ENCODE measurements at regions not wholly inside any gene's neighbourhood (a gene's known extent, or its start where the extent isn't known, plus 50 kb on each side); places are given as distances from the start of the nearest gene placed in this dataset.

GRCh38 chr1:163459539-163459938, 137.8 kb downstream of the NUF2 start:
- TF ChIP-seq, protein P1, sequence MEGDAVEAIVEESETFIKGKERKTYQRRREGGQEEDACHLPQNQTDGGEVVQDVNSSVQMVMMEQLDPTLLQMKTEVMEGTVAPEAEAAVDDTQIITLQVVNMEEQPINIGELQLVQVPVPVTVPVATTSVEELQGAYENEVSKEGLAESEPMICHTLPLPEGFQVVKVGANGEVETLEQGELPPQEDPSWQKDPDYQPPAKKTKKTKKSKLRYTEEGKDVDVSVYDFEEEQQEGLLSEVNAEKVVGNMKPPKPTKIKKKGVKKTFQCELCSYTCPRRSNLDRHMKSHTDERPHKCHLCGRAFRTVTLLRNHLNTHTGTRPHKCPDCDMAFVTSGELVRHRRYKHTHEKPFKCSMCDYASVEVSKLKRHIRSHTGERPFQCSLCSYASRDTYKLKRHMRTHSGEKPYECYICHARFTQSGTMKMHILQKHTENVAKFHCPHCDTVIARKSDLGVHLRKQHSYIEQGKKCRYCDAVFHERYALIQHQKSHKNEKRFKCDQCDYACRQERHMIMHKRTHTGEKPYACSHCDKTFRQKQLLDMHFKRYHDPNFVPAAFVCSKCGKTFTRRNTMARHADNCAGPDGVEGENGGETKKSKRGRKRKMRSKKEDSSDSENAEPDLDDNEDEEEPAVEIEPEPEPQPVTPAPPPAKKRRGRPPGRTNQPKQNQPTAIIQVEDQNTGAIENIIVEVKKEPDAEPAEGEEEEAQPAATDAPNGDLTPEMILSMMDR (IDR thresholded peaks at IDR 0.05 in 4 of 5, conservative IDR thresholded peaks at IDR 0.05 in 1 of 5): no peak
- no peak for TF ChIP-seq POLR2A (IDR thresholded peaks at IDR 0.05)

Measured in gastrocnemius medialis (tissue), 4 donors.